ENCODE measurements at regions not wholly inside any gene's neighbourhood (a gene's known extent, or its start where the extent isn't known, plus 50 kb on each side); places are given as distances from the start of the nearest gene placed in this dataset.
"Not testable (repeated sequence)": the region's sequence is repeated elsewhere in the genome, so short reads cannot be mapped to it uniquely, and the experiment has no call there.

DNA sequence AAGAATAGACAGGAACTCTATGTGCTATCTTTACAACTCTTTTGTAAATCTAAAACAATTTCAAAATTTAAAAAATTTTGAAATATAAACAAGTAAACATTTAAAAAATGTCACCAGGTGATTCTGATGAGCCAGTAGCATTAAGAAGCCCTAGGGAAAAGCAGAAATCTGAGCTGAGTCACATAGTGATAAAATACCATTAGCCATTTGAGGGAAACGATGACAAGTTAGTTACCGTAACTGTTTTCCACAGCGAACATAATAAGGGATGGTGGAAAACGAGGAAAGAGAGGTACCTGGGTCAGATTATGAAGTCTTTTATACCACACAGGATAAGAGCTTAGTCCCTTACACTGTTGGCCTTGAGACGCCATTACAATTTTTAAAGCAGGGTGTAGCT is 55.5 kb downstream of the PRR15 start:
- no peak overlapping the region for H3K27ac Mint-ChIP-seq
- H3K9me3 Mint-ChIP-seq, result no peaks in the 10 kb centered on the region
- peaks cover 12% of the 10 kb centered on the region for H3K27me3 Mint-ChIP-seq
- H3K4me3 Mint-ChIP-seq, result no peak overlapping the region
- CTCF ChIA-PET, result no interaction called here
- DNase-seq, result no peak
- H3K36me3 Mint-ChIP-seq, result no peaks in the 10 kb centered on the region
- H3K4me1 Mint-ChIP-seq, result no peaks in the 10 kb centered on the region

DNA sequence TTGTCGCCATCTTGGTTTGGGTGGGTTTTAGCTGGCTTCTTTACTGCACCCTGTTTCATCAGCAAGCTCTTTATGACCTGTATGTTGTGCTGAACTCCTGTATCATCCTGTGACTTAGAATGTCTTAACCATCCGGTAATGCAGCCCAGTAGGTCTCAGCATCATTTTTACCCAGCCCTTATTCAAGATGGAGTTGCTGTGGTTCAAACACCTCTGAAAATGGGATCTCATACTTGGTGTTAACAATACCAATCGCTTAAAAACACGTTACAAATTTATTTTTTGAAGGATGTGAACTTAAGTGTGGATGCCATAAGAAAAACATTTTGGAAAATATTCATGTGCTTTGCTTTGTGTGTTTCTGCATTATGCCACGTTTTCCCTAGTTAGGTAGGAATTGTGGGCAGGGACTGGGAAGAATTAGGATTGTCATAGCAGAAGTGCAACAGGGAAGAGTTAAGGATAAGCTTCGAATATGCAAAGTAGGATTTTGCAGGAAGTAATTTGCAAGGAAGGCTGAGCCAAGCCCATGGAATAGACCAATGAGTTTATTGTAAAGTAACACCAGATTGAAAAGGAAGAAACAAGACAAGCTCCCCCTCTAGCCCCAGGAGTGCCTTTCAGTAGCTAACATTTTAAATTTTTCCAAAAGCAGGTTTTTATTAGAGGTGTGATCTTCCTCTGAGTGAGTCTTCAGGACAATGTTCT is 56.4 kb downstream of the PRR15 start:
- no peak overlapping the region for H3K27ac Mint-ChIP-seq
- CTCF ChIA-PET, result no interaction called here
- no peak for DNase-seq
- H3K4me1 Mint-ChIP-seq, result no peaks in the 10 kb centered on the region
- no peaks in the 10 kb centered on the region for H3K9me3 Mint-ChIP-seq
- peaks cover 9% of the 10 kb centered on the region for H3K27me3 Mint-ChIP-seq
- no peak overlapping the region for H3K4me3 Mint-ChIP-seq
- no peaks in the 10 kb centered on the region for H3K36me3 Mint-ChIP-seq

DNA sequence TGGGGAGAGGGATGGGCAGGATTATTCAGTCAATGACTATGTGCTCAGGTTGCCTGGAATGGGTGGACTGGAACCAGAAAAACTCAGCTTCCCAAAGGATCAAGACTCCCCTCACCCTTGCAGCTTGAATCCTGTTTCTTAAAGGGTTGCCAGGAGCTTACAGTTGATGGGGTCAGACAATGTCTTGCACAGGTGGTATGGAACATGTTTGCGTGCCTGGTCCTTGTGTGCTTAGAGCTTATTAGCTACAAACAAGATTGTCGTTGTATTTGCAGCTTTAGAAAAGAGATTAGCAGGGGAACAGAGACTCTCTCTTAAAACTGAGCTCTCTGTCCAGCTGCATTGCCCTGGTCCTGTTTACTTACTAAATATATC is 56.9 kb downstream of the PRR15 start:
- H3K27ac Mint-ChIP-seq, result no peak overlapping the region
- CTCF ChIA-PET, result no interaction called here
- no peaks in the 10 kb centered on the region for H3K4me1 Mint-ChIP-seq
- no peak overlapping the region for H3K4me3 Mint-ChIP-seq
- no peaks in the 10 kb centered on the region for H3K36me3 Mint-ChIP-seq
- DNase-seq, result no peak
- no peaks in the 10 kb centered on the region for H3K9me3 Mint-ChIP-seq
- H3K27me3 Mint-ChIP-seq, result peaks cover 7% of the 10 kb centered on the region

DNA sequence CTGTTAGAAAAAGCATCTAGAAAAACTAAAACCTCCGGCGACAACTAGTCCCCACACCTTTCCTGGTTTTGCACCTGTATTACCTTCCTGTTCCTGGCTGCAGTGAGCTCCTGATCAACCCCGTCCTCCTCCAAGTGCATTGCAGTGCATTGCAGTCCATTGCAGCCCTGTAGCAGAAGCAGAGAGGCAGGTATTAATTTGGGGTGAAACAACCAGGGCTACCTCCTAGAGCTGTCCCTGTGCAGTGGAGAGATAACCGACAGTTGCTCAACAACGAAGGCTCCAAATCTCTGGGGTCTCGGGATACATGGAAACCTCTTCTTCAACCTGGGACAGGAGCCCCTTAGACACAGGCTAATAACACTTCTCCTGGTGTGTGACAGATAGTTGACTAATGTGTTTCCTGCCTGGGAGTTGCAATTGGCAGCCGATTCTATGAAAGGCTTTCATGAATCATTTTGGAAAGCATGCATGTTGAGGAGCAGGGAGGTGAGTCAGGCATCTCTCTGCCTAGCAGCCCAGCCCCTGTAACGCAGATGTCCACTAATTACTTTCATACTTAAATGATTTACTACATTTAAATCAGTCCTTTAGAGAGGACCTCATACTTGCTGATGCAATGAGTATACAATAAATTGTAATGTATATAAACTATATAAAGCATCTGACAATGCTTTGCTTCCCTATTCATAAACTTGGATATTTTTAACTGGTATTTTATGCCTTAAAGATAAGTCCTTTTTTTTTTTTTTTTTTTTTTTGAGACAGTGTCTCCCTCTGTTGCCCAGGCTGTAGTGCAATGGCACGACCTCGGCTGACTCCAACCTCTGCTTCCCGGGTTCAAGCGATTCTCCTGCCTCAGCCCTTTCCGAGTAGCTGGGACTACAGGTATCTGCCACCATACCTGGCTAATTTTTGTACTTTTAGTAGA is 59.0 kb downstream of the PRR15 start:
- no peaks in the 10 kb centered on the region for H3K9me3 Mint-ChIP-seq
- H3K4me3 Mint-ChIP-seq, result no peak overlapping the region
- no peak for DNase-seq
- no peaks in the 10 kb centered on the region for H3K4me1 Mint-ChIP-seq
- H3K27ac Mint-ChIP-seq, result no peak overlapping the region
- CTCF ChIA-PET, result no interaction called here
- H3K36me3 Mint-ChIP-seq, result no peaks in the 10 kb centered on the region
- peaks cover 12% of the 10 kb centered on the region for H3K27me3 Mint-ChIP-seq

GRCh38 chr7:29623973-29624372 is 60.3 kb downstream of the PRR15 start:
- Mint-ChIP-seq H3K4me1 (no peaks in the 10 kb centered on the region), H3K36me3 (no peaks in the 10 kb centered on the region), H3K27me3 (peaks cover 14% of the 10 kb centered on the region), H3K27ac (no peak overlapping the region), H3K9me3 (no peaks in the 10 kb centered on the region), H3K4me3 (no peak overlapping the region)
- DNase-seq, result no peak
- CTCF ChIA-PET, result no interaction called here

DNA sequence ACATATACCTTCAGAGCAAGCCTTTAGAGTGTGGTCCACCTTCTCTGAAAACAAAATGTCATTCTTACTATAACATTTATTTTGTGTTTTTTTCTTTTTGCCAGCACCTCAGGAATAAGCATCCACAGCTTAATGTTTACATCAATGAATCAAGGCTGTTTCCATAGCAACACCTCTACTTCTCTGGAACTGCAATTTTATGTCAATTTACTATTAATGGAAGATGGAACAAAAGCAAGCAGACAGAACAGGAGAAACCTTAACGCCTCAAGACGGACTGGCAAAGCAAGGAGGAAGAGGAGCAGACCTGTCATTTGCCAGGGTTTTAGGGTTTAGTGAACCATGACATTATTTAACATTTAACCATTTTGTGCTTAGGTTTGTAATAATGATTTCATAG is 63.1 kb downstream of the PRR15 start:
- Mint-ChIP-seq H3K27me3 (peaks cover 20% of the 10 kb centered on the region), H3K36me3 (no peaks in the 10 kb centered on the region), H3K9me3 (no peaks in the 10 kb centered on the region), H3K27ac (no peak overlapping the region), H3K4me3 (no peak overlapping the region), H3K4me1 (no peaks in the 10 kb centered on the region)
- CTCF ChIA-PET, result no interaction called here
- no peak for DNase-seq

GRCh38 chr7:29627631-29628030 is 64.0 kb downstream of the PRR15 start:
- CTCF ChIA-PET, result no interaction called here
- H3K4me3 Mint-ChIP-seq, result no peak overlapping the region
- peaks cover 15% of the 10 kb centered on the region for H3K27me3 Mint-ChIP-seq
- H3K9me3 Mint-ChIP-seq, result no peaks in the 10 kb centered on the region
- no peak overlapping the region for H3K27ac Mint-ChIP-seq
- no peak for DNase-seq
- no peaks in the 10 kb centered on the region for H3K36me3 Mint-ChIP-seq
- no peaks in the 10 kb centered on the region for H3K4me1 Mint-ChIP-seq

DNA sequence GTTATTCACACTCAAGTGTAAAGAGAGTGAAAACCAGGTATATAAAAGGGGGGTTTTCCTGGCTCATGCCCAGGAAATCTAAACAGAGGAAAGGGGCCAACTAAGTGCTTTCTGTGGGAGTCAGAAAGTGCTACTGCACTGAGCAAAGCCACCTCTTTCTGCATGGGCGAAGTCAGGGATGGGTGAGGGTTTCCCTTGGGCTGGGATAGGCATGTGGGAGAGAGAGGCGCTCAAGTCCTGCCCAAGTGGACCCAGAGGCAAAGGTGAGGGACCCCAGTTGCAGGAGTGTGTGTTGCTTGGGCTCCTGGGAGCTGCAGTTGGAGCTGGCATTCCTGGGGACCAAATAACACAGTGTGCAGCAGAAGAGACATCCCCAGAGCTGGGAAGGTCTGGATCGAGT is 65.9 kb downstream of the PRR15 start:
- CTCF ChIA-PET, result no interaction called here
- H3K4me1 Mint-ChIP-seq, result no peaks in the 10 kb centered on the region
- no peak for DNase-seq
- H3K27me3 Mint-ChIP-seq, result peaks cover 15% of the 10 kb centered on the region
- no peak overlapping the region for H3K27ac Mint-ChIP-seq
- H3K9me3 Mint-ChIP-seq, result no peaks in the 10 kb centered on the region
- H3K4me3 Mint-ChIP-seq, result no peak overlapping the region
- no peaks in the 10 kb centered on the region for H3K36me3 Mint-ChIP-seq

DNA sequence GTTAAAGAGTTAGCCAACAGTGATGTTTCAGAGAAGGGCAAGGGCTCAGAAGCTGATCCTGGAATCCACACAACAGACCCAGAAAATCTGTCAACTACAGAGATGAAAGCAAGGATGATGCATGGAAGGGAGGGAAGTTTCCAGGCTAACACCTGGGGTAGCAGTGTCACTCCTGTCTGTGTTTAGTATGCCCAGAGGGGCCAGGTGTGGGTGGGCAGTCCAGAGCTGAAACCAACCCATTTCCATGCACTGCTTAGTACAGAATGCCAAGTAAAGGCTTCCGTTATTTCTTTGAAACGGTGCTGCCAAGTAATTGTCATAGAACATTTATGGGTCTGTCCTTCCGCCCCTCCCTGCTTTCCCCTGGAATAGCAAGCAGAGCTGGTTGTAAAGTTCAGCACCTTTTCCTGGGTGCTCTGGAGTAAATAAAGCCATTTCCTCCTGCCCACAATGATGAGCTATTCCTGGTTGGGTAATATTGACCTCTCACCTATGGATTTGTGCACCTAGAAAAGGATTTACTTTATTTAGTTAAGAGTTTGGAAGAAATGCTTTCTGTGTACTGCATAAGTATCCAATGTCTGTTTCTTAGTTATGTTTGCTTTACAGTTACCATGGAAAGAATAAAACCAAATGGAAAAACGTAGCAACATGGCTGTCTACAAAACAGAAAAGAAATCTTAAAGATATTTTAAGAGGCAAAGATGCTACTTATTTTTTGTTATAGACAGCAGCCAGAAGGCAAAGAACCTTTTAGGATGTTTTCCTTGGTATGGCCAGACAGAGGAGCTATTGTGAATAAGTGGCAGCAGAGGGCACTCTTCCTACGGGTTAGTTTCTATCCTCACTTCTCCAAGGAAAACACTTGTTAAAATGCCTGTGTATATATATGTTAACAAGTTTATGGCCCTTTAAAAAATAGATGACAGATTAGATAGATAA is 71.7 kb downstream of the PRR15 start:
- not testable (repeated sequence) for H3K4me3 Mint-ChIP-seq, H3K4me1 Mint-ChIP-seq, H3K9me3 Mint-ChIP-seq, DNase-seq, H3K27ac Mint-ChIP-seq, H3K27me3 Mint-ChIP-seq, H3K36me3 Mint-ChIP-seq
- CTCF ChIA-PET, result interaction anchor here (1.3 to 1.7 kb wide), 2 partner anchors 272 to 286 kb away, joined by 3 to 13 read pairs; no protein-coding TSS in a partner anchor

- H3K4me1 Mint-ChIP-seq, result no peaks in the 10 kb centered on the region
- H3K9me3 Mint-ChIP-seq, result no peaks in the 10 kb centered on the region
- CTCF ChIA-PET, result interaction anchor here (1.3 to 1.7 kb wide), 2 partner anchors 272 to 285 kb away, joined by 3 to 13 read pairs; no protein-coding TSS in a partner anchor
- no peaks in the 10 kb centered on the region for H3K36me3 Mint-ChIP-seq
- no peaks in the 10 kb centered on the region for H3K27me3 Mint-ChIP-seq
- DNase-seq, result no peak
- no peak overlapping the region for H3K4me3 Mint-ChIP-seq
- H3K27ac Mint-ChIP-seq, result no peak overlapping the region
These were observed 72.3 kb downstream of the PRR15 start for GRCh38 chr7:29636009-29636351.

DNA sequence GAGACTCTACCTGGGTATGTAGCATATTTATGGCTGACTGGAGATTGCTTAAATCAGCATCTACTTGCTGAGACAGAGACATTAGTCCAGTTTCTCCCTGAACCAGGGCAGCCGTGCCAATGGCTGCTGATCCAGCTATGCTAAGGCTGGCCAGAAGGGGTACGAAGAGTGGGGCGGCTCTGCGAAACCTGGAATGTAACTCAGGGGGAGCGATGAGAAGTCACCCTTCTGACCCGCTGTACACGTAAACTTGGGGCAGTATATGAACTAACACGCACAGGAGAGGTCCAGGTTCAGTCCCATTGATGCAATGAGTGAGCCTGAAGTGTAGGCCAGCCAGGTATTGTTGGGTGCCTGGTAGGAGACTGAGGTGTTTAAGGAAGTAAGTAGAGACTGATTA is 73.7 kb downstream of the PRR15 start:
- H3K27me3 Mint-ChIP-seq, result no peaks in the 10 kb centered on the region
- no peak overlapping the region for H3K4me3 Mint-ChIP-seq
- no peak overlapping the region for H3K27ac Mint-ChIP-seq
- H3K36me3 Mint-ChIP-seq, result no peaks in the 10 kb centered on the region
- no peak for DNase-seq
- H3K9me3 Mint-ChIP-seq, result no peaks in the 10 kb centered on the region
- CTCF ChIA-PET, result no interaction called here
- H3K4me1 Mint-ChIP-seq, result no peaks in the 10 kb centered on the region

- H3K27ac Mint-ChIP-seq, H3K36me3 Mint-ChIP-seq, H3K4me1 Mint-ChIP-seq, H3K9me3 Mint-ChIP-seq, H3K4me3 Mint-ChIP-seq, DNase-seq, H3K27me3 Mint-ChIP-seq, CTCF ChIA-PET: not testable (repeated sequence)
These were observed 75.2 kb downstream of the PRR15 start for GRCh38 chr7:29638841-29639240.

- no peak overlapping the region for H3K27ac Mint-ChIP-seq
- H3K36me3 Mint-ChIP-seq, result no peaks in the 10 kb centered on the region
- CTCF ChIA-PET, result no interaction called here
- H3K9me3 Mint-ChIP-seq, result no peaks in the 10 kb centered on the region
- no peaks in the 10 kb centered on the region for H3K27me3 Mint-ChIP-seq
- DNase-seq, result no peak
- no peak overlapping the region for H3K4me3 Mint-ChIP-seq
- H3K4me1 Mint-ChIP-seq, result no peaks in the 10 kb centered on the region
These were observed 75.8 kb downstream of the PRR15 start for GRCh38 chr7:29639386-29639785.

GRCh38 chr7:29639886-29640595 is 76.4 kb downstream of the PRR15 start:
- CTCF ChIA-PET, result no interaction called here
- no peak overlapping the region for H3K4me3 Mint-ChIP-seq

More at GRCh38 chr7:29639886-29640595, 76.4 kb downstream of the PRR15 start:
- no peaks in the 10 kb centered on the region for H3K36me3 Mint-ChIP-seq
- H3K27ac Mint-ChIP-seq, result no peak overlapping the region
- DNase-seq, result no peak
- H3K4me1 Mint-ChIP-seq, result no peaks in the 10 kb centered on the region
- no peaks in the 10 kb centered on the region for H3K27me3 Mint-ChIP-seq
- no peaks in the 10 kb centered on the region for H3K9me3 Mint-ChIP-seq

All from activated naive CD4-positive, alpha-beta T cell treated with anti-CD3 and anti-CD28 coated beads, Interleukin-2, amount 10 ng/mL, durations not matched to agents 7 days and 5 days (primary cell).